ENCODE measurements at regions not wholly inside any gene's neighbourhood (a gene's known extent, or its start where the extent isn't known, plus 50 kb on each side); places are given as distances from the start of the nearest gene placed in this dataset.

- Histone ChIP-seq H3K36me3 (no peaks in the 10 kb centered on the region), H3K27ac (no peak overlapping the region), H3K9me3 (no peaks in the 10 kb centered on the region), H3K4me1 (no peaks in the 10 kb centered on the region), H3K4me3 (no peak overlapping the region), H3K27me3 (no peaks in the 10 kb centered on the region)
- intact Hi-C loops (cut with DNase I): no loop called here
- no peak for DNase-seq
- 74 to 75% methylated on average over 3 to 4 of the region's 4 CpGs for WGBS, 2 donors
- TF ChIP-seq CTCF (IDR thresholded peaks at IDR 0.05) (no peak), POLR2A (IDR thresholded peaks at IDR 0.05) (no peak)
Observed at GRCh38 chr6:74069089-74069581, 373.1 kb downstream of the CD109 start.

GRCh38 chr6:74066168-74066871 is 370.3 kb downstream of the CD109 start:
- H3K36me3 ChIP-seq: no peaks in the 10 kb centered on the region
- intact Hi-C loops (cut with DNase I): no loop called here
- no peak for DNase-seq
- H3K27me3 ChIP-seq: no peaks in the 10 kb centered on the region
- H3K27ac ChIP-seq: no peak overlapping the region
- TF ChIP-seq CTCF (IDR thresholded peaks at IDR 0.05) (no peak), POLR2A (IDR thresholded peaks at IDR 0.05) (no peak)
- H3K4me3 ChIP-seq: no peak overlapping the region
- WGBS, 2 donors: 36% methylated on average over 10 of the region's 10 CpGs
- no peaks in the 10 kb centered on the region for H3K4me1 ChIP-seq
- H3K9me3 ChIP-seq: no peaks in the 10 kb centered on the region

GRCh38 chr6:74065705-74066104 is 369.7 kb downstream of the CD109 start:
- TF ChIP-seq CTCF (IDR thresholded peaks at IDR 0.05): no peak
- no peak for TF ChIP-seq POLR2A (IDR thresholded peaks at IDR 0.05)
- H3K4me3 ChIP-seq: no peak overlapping the region
- 88 to 100% methylated on average over 1 of the region's 1 CpG for WGBS, 2 donors
- H3K36me3 ChIP-seq: no peaks in the 10 kb centered on the region
- no peak for DNase-seq
- H3K9me3 ChIP-seq: no peaks in the 10 kb centered on the region
- intact Hi-C loops (cut with DNase I): no loop called here
- no peaks in the 10 kb centered on the region for H3K4me1 ChIP-seq
- H3K27ac ChIP-seq: no peak overlapping the region
- no peaks in the 10 kb centered on the region for H3K27me3 ChIP-seq

- no peak overlapping the region for H3K4me3 ChIP-seq
- H3K9me3 ChIP-seq: no peaks in the 10 kb centered on the region
- no peak for DNase-seq
- H3K27me3 ChIP-seq: no peaks in the 10 kb centered on the region
- H3K27ac ChIP-seq: no peak overlapping the region
- TF ChIP-seq CTCF (IDR thresholded peaks at IDR 0.05): no peak
- no peak for TF ChIP-seq POLR2A (IDR thresholded peaks at IDR 0.05)
- intact Hi-C loops (cut with DNase I): no loop called here
- no peaks in the 10 kb centered on the region for H3K4me1 ChIP-seq
- H3K36me3 ChIP-seq: no peaks in the 10 kb centered on the region
Observed at GRCh38 chr6:74063391-74063790, 367.4 kb downstream of the CD109 start.

- Histone ChIP-seq H3K27me3 (no peaks in the 10 kb centered on the region), H3K36me3 (no peaks in the 10 kb centered on the region), H3K9me3 (no peaks in the 10 kb centered on the region), H3K4me1 (no peaks in the 10 kb centered on the region), H3K27ac (no peak overlapping the region), H3K4me3 (no peak overlapping the region)
- 26 to 79% methylated on average over 1 of the region's 1 CpG for WGBS, 2 donors
- no peak for TF ChIP-seq POLR2A (IDR thresholded peaks at IDR 0.05)
- TF ChIP-seq CTCF (IDR thresholded peaks at IDR 0.05): no peak
- no peak for DNase-seq
- intact Hi-C loops (cut with DNase I): no loop called here
Observed at GRCh38 chr6:74061201-74061600, 365.2 kb downstream of the CD109 start.
